H9 (cell line): ENCODE measurements at regions not wholly inside any gene's neighbourhood (a gene's known extent, or its start where the extent isn't known, plus 50 kb on each side); places are given as distances from the start of the nearest gene placed in this dataset.

ENCODE experiments used
- DNase-seq: peaks from one replicate; pipeline ENCODE4 v3.0.0-alpha.2; 2017
- H2AFZ ChIP-seq: one replicate; pipeline ENCODE4 v1.6.1; 2013; ENCODE audit warnings: mild to moderate bottlenecking, low read length, control low read depth, moderate library complexity
- H2AK5ac ChIP-seq: 2 replicates; pipeline ENCODE4 v1.6.1; 2013; ENCODE audit warnings: low read length, control low read depth, mixed read lengths; ENCODE audit not compliant: insufficient read length
- H2BK120ac ChIP-seq: one replicate; pipeline ENCODE4 v1.6.1; 2013; ENCODE audit warnings: low read depth, mild to moderate bottlenecking, low read length, control low read depth, inconsistent platforms; ENCODE audit not compliant: poor library complexity, severe bottlenecking
- H2BK12ac ChIP-seq: 2 replicates; pipeline ENCODE4 v1.6.1; 2013; ENCODE audit warnings: low read length, control low read depth, mixed read lengths, low read depth; ENCODE audit not compliant: insufficient read length
- H2BK15ac ChIP-seq: 2 replicates; pipeline ENCODE4 v1.6.1; 2013; ENCODE audit warnings: low read depth, low read length, control low read depth
- H2BK20ac ChIP-seq: one replicate; pipeline ENCODE4 v1.6.1; 2013; ENCODE audit warnings: low read depth, mild to moderate bottlenecking, low read length, control low read depth, inconsistent platforms; ENCODE audit not compliant: poor library complexity, severe bottlenecking
- H2BK5ac ChIP-seq: 2 replicates; pipeline ENCODE4 v1.6.1; 2013; ENCODE audit warnings: low read length, control low read depth, mixed read lengths; ENCODE audit not compliant: insufficient read length
- H3K14ac ChIP-seq: 2 replicates; pipeline ENCODE4 v1.6.1; 2013; ENCODE audit warnings: low read length, control low read depth; ENCODE audit not compliant: insufficient read depth
- H3K18ac ChIP-seq: 2 replicates; pipeline ENCODE4 v1.6.1; 2013; ENCODE audit warnings: low read depth, mild to moderate bottlenecking, mixed read lengths, low read length, control low read depth; ENCODE audit not compliant: insufficient read length
- H3K23ac ChIP-seq: 2 replicates; pipeline ENCODE4 v1.6.1; 2013; ENCODE audit warnings: low read length, control low read depth, mixed read lengths, low read depth; ENCODE audit not compliant: insufficient read length
- H3K23me2 ChIP-seq: 2 replicates; pipeline ENCODE4 v1.6.1; 2013; ENCODE audit warnings: low read depth, mild to moderate bottlenecking, mixed read lengths, low read length, control low read depth; ENCODE audit not compliant: insufficient read length, poor library complexity, severe bottlenecking
- H3K27ac ChIP-seq: 2 replicates; pipeline ENCODE4 v1.5.1; 2013; ENCODE audit warnings: low read length, control low read depth, mixed read lengths, low read depth; ENCODE audit not compliant: insufficient read length
- H3K27me3 ChIP-seq: 2 replicates; pipeline ENCODE4 v1.6.1; 2013; ENCODE audit warnings: low read length, control low read depth, inconsistent platforms; ENCODE audit not compliant: insufficient read depth
- H3K4ac ChIP-seq: 2 replicates; pipeline ENCODE4 v1.6.1; 2013; ENCODE audit warnings: low read depth, mild to moderate bottlenecking, control low read depth, inconsistent platforms, low read length, moderate library complexity
- H3K4me1 ChIP-seq: 2 replicates; pipeline ENCODE4 v1.6.1; 2013; ENCODE audit warnings: low read length, control low read depth, inconsistent platforms; ENCODE audit not compliant: insufficient read depth
- H3K4me2 ChIP-seq: 2 replicates; pipeline ENCODE4 v1.6.1; 2013; ENCODE audit warnings: low read length, control low read depth, mixed read lengths; ENCODE audit not compliant: insufficient read length, insufficient read depth
- H3K56ac ChIP-seq: 2 replicates; pipeline ENCODE4 v1.6.1; 2013; ENCODE audit warnings: low read depth, mild to moderate bottlenecking, mixed read lengths, low read length, control low read depth; ENCODE audit not compliant: insufficient read length
- H3K79me1 ChIP-seq: 2 replicates; pipeline ENCODE4 v1.6.1; 2013; ENCODE audit warnings: low read depth, mild to moderate bottlenecking, moderate library complexity, low read length, control low read depth, inconsistent platforms; ENCODE audit not compliant: insufficient read depth, poor library complexity, severe bottlenecking
- H3K79me2 ChIP-seq: 2 replicates; pipeline ENCODE4 v1.6.1; 2013; ENCODE audit warnings: low read length, control low read depth, inconsistent platforms; ENCODE audit not compliant: insufficient read depth
- H3K9ac ChIP-seq: 2 replicates; pipeline ENCODE4 v1.6.1; 2013; ENCODE audit warnings: low read length, control low read depth, mixed read lengths; ENCODE audit not compliant: insufficient read length; ENCODE audit errors: extremely low read depth
- H3K9me3 ChIP-seq: one replicate; pipeline ENCODE4 v1.6.1; 2013; ENCODE audit warnings: low read depth, low read length, inconsistent platforms; ENCODE audit not compliant: control insufficient read depth
- H3T11ph ChIP-seq: one replicate; pipeline ENCODE4 v1.6.1; 2013; ENCODE audit warnings: mild to moderate bottlenecking, low read length, control low read depth, inconsistent platforms
- H4K20me1 ChIP-seq: one replicate; pipeline ENCODE4 v1.6.1; 2013; ENCODE audit not compliant: control insufficient read depth, insufficient read length, insufficient read depth
- H4K5ac ChIP-seq: 2 replicates; pipeline ENCODE4 v1.6.1; 2013; ENCODE audit warnings: low read depth, mild to moderate bottlenecking, mixed read lengths, low read length, control low read depth; ENCODE audit not compliant: insufficient read length
- H4K8ac ChIP-seq: replicated peaks from 2 replicates; pipeline ENCODE4 v1.6.1; 2013; ENCODE audit warnings: low read length, control low read depth, mixed read lengths, low read depth; ENCODE audit not compliant: insufficient read length
- H4K91ac ChIP-seq: 2 replicates; pipeline ENCODE4 v1.6.1; 2013; ENCODE audit warnings: low read depth, mild to moderate bottlenecking, moderate library complexity, mixed read lengths, low read length, control low read depth; ENCODE audit not compliant: insufficient read length
- H3K27ac Mint-ChIP-seq, 3 experiments: 2 replicates in 2 of 3; 3 replicates in 1 of 3; pipeline ENCODE4 v1.8.0; 2020 to 2021; ENCODE audit warnings: mixed read lengths in 3 of 3, mild to moderate bottlenecking in 1 of 3, moderate library complexity in 1 of 3
- H3K27me3 Mint-ChIP-seq: 2 replicates; pipeline ENCODE4 v1.8.0; 2021; ENCODE audit warnings: low read depth, mild to moderate bottlenecking, moderate library complexity, mixed read lengths
- H3K36me3 Mint-ChIP-seq, 3 experiments: 2 replicates in 2 of 3; 3 replicates in 1 of 3; pipeline ENCODE4 v1.8.0; 2020 to 2021; ENCODE audit warnings: low read depth in 3 of 3, mixed read lengths in 3 of 3; ENCODE audit not compliant: insufficient read depth in 1 of 3
- H3K4me1 Mint-ChIP-seq, 2 experiments: 2 replicates each; pipeline ENCODE4 v1.8.0; 2020; ENCODE audit warnings: mixed read lengths in 2 of 2
- H3K4me3 Mint-ChIP-seq, 2 experiments: 2 replicates in 1 of 2; 3 replicates in 1 of 2; pipeline ENCODE4 v1.8.0; 2020 to 2021; ENCODE audit warnings: mild to moderate bottlenecking in 2 of 2, mixed read lengths in 2 of 2, moderate library complexity in 1 of 2
- H3K9me3 Mint-ChIP-seq, 2 experiments: 2 replicates in 1 of 2; 3 replicates in 1 of 2; pipeline ENCODE4 v1.8.0; 2020; ENCODE audit warnings: mild to moderate bottlenecking in 2 of 2, mixed read lengths in 2 of 2, moderate library complexity in 1 of 2
- CTCF ChIP-seq: fragments of 200-600 bp; sonication (generic); conservative IDR thresholded peaks from 3 replicates; pipeline ENCODE4 v1.8.0; 2021; ENCODE audit warnings: antibody characterized with exemption, mild to moderate bottlenecking
- WGBS: extraction: QIAGEN DNeasy Blood & Tissue Kit; methylation state at CpG from one replicate; pipeline ENCODE4 v1.1.7; 2013; ENCODE audit warnings: missing lambda C conversion rate, low lambda C conversion rate, mixed read lengths; ENCODE audit not compliant: insufficient read length; ENCODE audit errors: extremely low coverage; 5-methylcytosine and 5-hydroxymethylcytosine counted together

GRCh38 chr2:62314291-62314690, 118.4 kb downstream of the B3GNT2 start:
- H3K23ac ChIP-seq, result no peak overlapping the region
- peaks cover 4% of the 10 kb centered on the region; the same call in 1 of the 2 replicates for H3K4me1 ChIP-seq
- no peak overlapping the region for H2AK5ac ChIP-seq
- H3K4me2 ChIP-seq, result no peak overlapping the region
- Mint-ChIP-seq H3K27ac (no peak overlapping the region; a peak in 1 of 7 replicates), H3K4me1 (peaks cover 17 to 23% of the 10 kb centered on the region in 2 experiments), H3K4me3 (no peak overlapping the region), H3K27me3 (no peaks in the 10 kb centered on the region), H3K9me3 (no peaks in the 10 kb centered on the region; a peak in 1 of 5 replicates), H3K36me3 (no peaks in the 10 kb centered on the region)
- no peak overlapping the region for H3K18ac ChIP-seq
- no peaks in the 10 kb centered on the region for H3K23me2 ChIP-seq
- no peak overlapping the region for H2BK120ac ChIP-seq
- H3K79me1 ChIP-seq, result no peaks in the 10 kb centered on the region
- no peak overlapping the region for H2AFZ ChIP-seq
- no peak for TF ChIP-seq CTCF
- H3K4ac ChIP-seq, result no peak overlapping the region
- H3K14ac ChIP-seq, result no peak overlapping the region
- no peak overlapping the region for H3K9ac ChIP-seq
- WGBS, result no CpG with 5 or more reads among the region's 2 CpGs
- H4K91ac ChIP-seq, result no peak overlapping the region
- H3K79me2 ChIP-seq, result no peaks in the 10 kb centered on the region
- DNase-seq, result no peak
- H3T11ph ChIP-seq, result no peak overlapping the region
- no peak overlapping the region for H2BK20ac ChIP-seq
- H2BK12ac ChIP-seq, result no peak overlapping the region
- H2BK5ac ChIP-seq, result no peak overlapping the region
- no peak overlapping the region for H2BK15ac ChIP-seq
- H4K5ac ChIP-seq, result no peak overlapping the region
- no peaks in the 10 kb centered on the region for H4K20me1 ChIP-seq
- no peak overlapping the region for H3K56ac ChIP-seq
- H3K27ac ChIP-seq, result no peak overlapping the region
- no peaks in the 10 kb centered on the region for H3K27me3 ChIP-seq
- H4K8ac ChIP-seq, result no peak overlapping the region
- H3K9me3 ChIP-seq, result no peaks in the 10 kb centered on the region
